ENCODE measurements at regions not wholly inside any gene's neighbourhood (a gene's known extent, or its start where the extent isn't known, plus 50 kb on each side); places are given as distances from the start of the nearest gene placed in this dataset.

GRCh38 chr9:73030370-73031030 lies 77.6 kb upstream of the ALDH1A1 start:
- no peak for DNase-seq
- 44 to 58% (median 58%) methylated on average over 5 of the region's 5 CpGs for WGBS, 3 donors
- TF ChIP-seq POLR2A (IDR thresholded peaks at IDR 0.05) (no peak), CTCF (IDR thresholded peaks at IDR 0.05) (no peak), EP300 (IDR thresholded peaks at IDR 0.05) (no peak)
- Histone ChIP-seq H3K36me3 (no peaks in the 10 kb centered on the region), H3K27me3 (no peaks in the 10 kb centered on the region), H3K4me1 (ENCODE audit: insufficient read depth) (no peaks in the 10 kb centered on the region), H3K27ac (no peak overlapping the region), H3K9me3 (no peaks in the 10 kb centered on the region), H3K4me3 (no peak overlapping the region)
- intact Hi-C loops (cut with DNase I): loop anchor here in 1 of 4 donors (5.0 kb wide), 1 partner anchor 52 kb away; no protein-coding TSS in a partner anchor

- intact Hi-C loops (cut with DNase I): loop anchor here in 3 of 4 donors (5.0 to 10.0 kb wide), 4 partner anchors 55 to 175 kb away; no protein-coding TSS in a partner anchor
- TF ChIP-seq CTCF (IDR thresholded peaks at IDR 0.05) (no peak), EP300 (IDR thresholded peaks at IDR 0.05) (no peak), POLR2A (IDR thresholded peaks at IDR 0.05) (no peak)
- Histone ChIP-seq H3K27ac (no peak overlapping the region), H3K4me3 (no peak overlapping the region), H3K4me1 (ENCODE audit: insufficient read depth) (no peaks in the 10 kb centered on the region), H3K27me3 (no peaks in the 10 kb centered on the region), H3K9me3 (no peaks in the 10 kb centered on the region), H3K36me3 (no peaks in the 10 kb centered on the region)
- DNase-seq: no peak
Measured at GRCh38 chr9:73029346-73029745, 76.5 kb upstream of the ALDH1A1 start.

- WGBS, 3 donors: 96 to 97% (median 96%) methylated on average over 5 of the region's 5 CpGs
- Histone ChIP-seq H3K27ac (no peak overlapping the region), H3K9me3 (no peaks in the 10 kb centered on the region), H3K4me1 (ENCODE audit: insufficient read depth) (peaks cover 1% of the 10 kb centered on the region), H3K4me3 (no peak overlapping the region), H3K36me3 (no peaks in the 10 kb centered on the region), H3K27me3 (no peaks in the 10 kb centered on the region)
- intact Hi-C loops (cut with DNase I): loop anchor here in 3 of 4 donors (5.0 to 10.0 kb wide), 4 partner anchors 58 to 172 kb away; no protein-coding TSS in a partner anchor
- TF ChIP-seq EP300 (IDR thresholded peaks at IDR 0.05) (no peak), POLR2A (IDR thresholded peaks at IDR 0.05) (no peak), CTCF (IDR thresholded peaks at IDR 0.05) (no peak)
- DNase-seq: no peak
Measured at GRCh38 chr9:73026375-73026774, 73.5 kb upstream of the ALDH1A1 start.

GRCh38 chr9:73024601-73025034 lies 71.8 kb upstream of the ALDH1A1 start:
- Histone ChIP-seq H3K4me1 (ENCODE audit: insufficient read depth) (peaks cover 1% of the 10 kb centered on the region), H3K27me3 (no peaks in the 10 kb centered on the region), H3K36me3 (no peaks in the 10 kb centered on the region), H3K27ac (no peak overlapping the region), H3K4me3 (no peak overlapping the region), H3K9me3 (no peaks in the 10 kb centered on the region)
- WGBS, 3 donors: 81 to 90% (median 84%) methylated on average over 6 of the region's 6 CpGs
- TF ChIP-seq CTCF (IDR thresholded peaks at IDR 0.05) (no peak), EP300 (IDR thresholded peaks at IDR 0.05) (no peak), POLR2A (IDR thresholded peaks at IDR 0.05) (no peak)
- intact Hi-C loops (cut with DNase I): loop anchor here in 3 of 4 donors (5.0 to 10.0 kb wide), 4 partner anchors 60 to 170 kb away; no protein-coding TSS in a partner anchor
- no peak for DNase-seq

All from ovary (tissue), 7 donors.